GM23338 (cell line): ENCODE measurements at regions not wholly inside any gene's neighbourhood (a gene's known extent, or its start where the extent isn't known, plus 50 kb on each side); places are given as distances from the start of the nearest gene placed in this dataset.

Experiments
- ATAC-seq: fragments of 200-7000 bp; cut with Tn5 transposase; 3 replicates; pipeline ENCODE4 v1.9.1; 2020
- DNase-seq: peaks from one replicate; pipeline ENCODE4 v3.0.0-alpha.2; 2015; ENCODE audit warnings: low spot score
- H2AFZ ChIP-seq: fragments of 200-600 bp; sonication (generic); 2 replicates; pipeline ENCODE4 v1.8.0; 2016; ENCODE audit warnings: antibody characterized with exemption, mild to moderate bottlenecking, moderate library complexity
- H3F3A ChIP-seq: fragments of 200-600 bp; sonication (generic); replicated peaks from 2 replicates; pipeline ENCODE4 v1.8.0; 2017; ENCODE audit warnings: antibody characterized with exemption, mixed run types, low read depth
- H3K27ac ChIP-seq: fragments of 200-600 bp; sonication (generic); 2 replicates; pipeline ENCODE4 v1.6.1; 2016; ENCODE audit warnings: low read depth
- H3K27me3 ChIP-seq: fragments of 200-600 bp; sonication (generic); 2 replicates; pipeline ENCODE4 v1.8.0; 2016; ENCODE audit warnings: mild to moderate bottlenecking, mixed run types, moderate library complexity; ENCODE audit not compliant: insufficient read depth
- H3K36me3 ChIP-seq: fragments of 200-600 bp; sonication (generic); 2 replicates; pipeline ENCODE4 v1.8.0; 2016; ENCODE audit warnings: mild to moderate bottlenecking; ENCODE audit not compliant: insufficient read depth
- H3K4me1 ChIP-seq: fragments of 200-600 bp; sonication (generic); 2 replicates; pipeline ENCODE4 v1.8.0; 2016; ENCODE audit warnings: mild to moderate bottlenecking, moderate library complexity; ENCODE audit not compliant: insufficient read depth
- H3K4me2 ChIP-seq: fragments of 200-600 bp; sonication (generic); 2 replicates; pipeline ENCODE4 v1.7.1; 2017; ENCODE audit warnings: mixed run types
- H3K4me3 ChIP-seq: fragments of 200-600 bp; sonication (generic); 2 replicates; pipeline ENCODE4 v1.6.1; 2016; ENCODE audit warnings: mixed run types
- H3K79me2 ChIP-seq: fragments of 200-600 bp; sonication (generic); replicated peaks from 2 replicates; pipeline ENCODE4 v1.8.0; 2017; ENCODE audit warnings: mild to moderate bottlenecking; ENCODE audit not compliant: insufficient read depth
- H3K9me2 ChIP-seq: fragments of 200-600 bp; sonication (generic); 2 replicates; pipeline ENCODE4 v1.8.0; 2017; ENCODE audit not compliant: insufficient read depth
- H4K20me1 ChIP-seq: fragments of 200-600 bp; sonication (generic); replicated peaks from 2 replicates; pipeline ENCODE4 v1.8.0; 2017; ENCODE audit warnings: mild to moderate bottlenecking; ENCODE audit not compliant: insufficient read depth
- H3K27ac Mint-ChIP-seq: 2 replicates; pipeline ENCODE4 v1.8.0; 2020; ENCODE audit warnings: inconsistent platforms, mild to moderate bottlenecking, moderate library complexity, mixed read lengths
- H3K27me3 Mint-ChIP-seq: 3 replicates; pipeline ENCODE4 v1.8.0; 2022; ENCODE audit warnings: low read depth, mild to moderate bottlenecking, moderate library complexity, mixed read lengths, inconsistent platforms; ENCODE audit not compliant: insufficient read depth, poor library complexity
- H3K36me3 Mint-ChIP-seq: 3 replicates; pipeline ENCODE4 v1.8.0; 2021; ENCODE audit warnings: low read depth, mild to moderate bottlenecking, inconsistent platforms, moderate library complexity, mixed read lengths
- H3K4me1 Mint-ChIP-seq: 3 replicates; pipeline ENCODE4 v1.8.0; 2020; ENCODE audit warnings: mild to moderate bottlenecking, inconsistent platforms, mixed read lengths
- H3K4me3 Mint-ChIP-seq: 3 replicates; pipeline ENCODE4 v1.8.0; 2021; ENCODE audit warnings: moderate library complexity, mild to moderate bottlenecking, inconsistent platforms, mixed read lengths
- H3K9me3 Mint-ChIP-seq: 3 replicates; pipeline ENCODE4 v1.8.0; 2020; ENCODE audit warnings: moderate library complexity, mild to moderate bottlenecking, inconsistent platforms, mixed read lengths
- EZH2 ChIP-seq: fragments of 200-600 bp; sonication (generic); IDR thresholded peaks from one replicate; pipeline ENCODE4 v1.8.0; 2017; ENCODE audit warnings: antibody characterized with exemption, mild to moderate bottlenecking, low read depth; ENCODE audit not compliant: unreplicated experiment
- JUNB ChIP-seq: IDR thresholded peaks from one replicate; pipeline ENCODE4 v1.6.1; 2016; ENCODE audit warnings: antibody characterized with exemption; ENCODE audit not compliant: unreplicated experiment
- ZNF114 ChIP-seq: fragments of 250-450 bp; sonication (Bioruptor Pico); IDR thresholded peaks from 2 replicates; pipeline ENCODE4 v1.5.0; 2020; ENCODE audit warnings: mild to moderate bottlenecking, moderate library complexity
- ZNF331 ChIP-seq: fragments of 250-450 bp; sonication (Bioruptor Pico); IDR thresholded peaks from 2 replicates; pipeline ENCODE4 v1.5.0; 2020; ENCODE audit warnings: low read depth, mild to moderate bottlenecking, moderate library complexity
- TF ChIP-seq, protein P1 (sequence below): fragments of 250-450 bp; sonication (Bioruptor Pico); IDR thresholded peaks from 2 replicates; pipeline ENCODE4 v1.5.0; 2020; ENCODE audit warnings: mild to moderate bottlenecking, moderate library complexity
- TF ChIP-seq, protein P2 (sequence below): IDR thresholded peaks from 2 replicates; pipeline ENCODE4 v1.6.1; 2016; ENCODE audit warnings: antibody characterized with exemption
- TF ChIP-seq, protein P3 (sequence below), 2 experiments: fragments of 200-600 bp in 1 of 2; sonication (generic) in 1 of 2; conservative IDR thresholded peaks; 2 replicates each; pipeline versions ENCODE4 v1.5.1 to v1.6.1; 2016 to 2017; ENCODE audit warnings: antibody characterized with exemption in 2 of 2, low read depth in 2 of 2, mild to moderate bottlenecking in 2 of 2, moderate library complexity in 1 of 2

GRCh38 chr3:23704298-23704697 lies 101.5 kb upstream of the UBE2E1 start (continued):
- TF ChIP-seq, protein P1, sequence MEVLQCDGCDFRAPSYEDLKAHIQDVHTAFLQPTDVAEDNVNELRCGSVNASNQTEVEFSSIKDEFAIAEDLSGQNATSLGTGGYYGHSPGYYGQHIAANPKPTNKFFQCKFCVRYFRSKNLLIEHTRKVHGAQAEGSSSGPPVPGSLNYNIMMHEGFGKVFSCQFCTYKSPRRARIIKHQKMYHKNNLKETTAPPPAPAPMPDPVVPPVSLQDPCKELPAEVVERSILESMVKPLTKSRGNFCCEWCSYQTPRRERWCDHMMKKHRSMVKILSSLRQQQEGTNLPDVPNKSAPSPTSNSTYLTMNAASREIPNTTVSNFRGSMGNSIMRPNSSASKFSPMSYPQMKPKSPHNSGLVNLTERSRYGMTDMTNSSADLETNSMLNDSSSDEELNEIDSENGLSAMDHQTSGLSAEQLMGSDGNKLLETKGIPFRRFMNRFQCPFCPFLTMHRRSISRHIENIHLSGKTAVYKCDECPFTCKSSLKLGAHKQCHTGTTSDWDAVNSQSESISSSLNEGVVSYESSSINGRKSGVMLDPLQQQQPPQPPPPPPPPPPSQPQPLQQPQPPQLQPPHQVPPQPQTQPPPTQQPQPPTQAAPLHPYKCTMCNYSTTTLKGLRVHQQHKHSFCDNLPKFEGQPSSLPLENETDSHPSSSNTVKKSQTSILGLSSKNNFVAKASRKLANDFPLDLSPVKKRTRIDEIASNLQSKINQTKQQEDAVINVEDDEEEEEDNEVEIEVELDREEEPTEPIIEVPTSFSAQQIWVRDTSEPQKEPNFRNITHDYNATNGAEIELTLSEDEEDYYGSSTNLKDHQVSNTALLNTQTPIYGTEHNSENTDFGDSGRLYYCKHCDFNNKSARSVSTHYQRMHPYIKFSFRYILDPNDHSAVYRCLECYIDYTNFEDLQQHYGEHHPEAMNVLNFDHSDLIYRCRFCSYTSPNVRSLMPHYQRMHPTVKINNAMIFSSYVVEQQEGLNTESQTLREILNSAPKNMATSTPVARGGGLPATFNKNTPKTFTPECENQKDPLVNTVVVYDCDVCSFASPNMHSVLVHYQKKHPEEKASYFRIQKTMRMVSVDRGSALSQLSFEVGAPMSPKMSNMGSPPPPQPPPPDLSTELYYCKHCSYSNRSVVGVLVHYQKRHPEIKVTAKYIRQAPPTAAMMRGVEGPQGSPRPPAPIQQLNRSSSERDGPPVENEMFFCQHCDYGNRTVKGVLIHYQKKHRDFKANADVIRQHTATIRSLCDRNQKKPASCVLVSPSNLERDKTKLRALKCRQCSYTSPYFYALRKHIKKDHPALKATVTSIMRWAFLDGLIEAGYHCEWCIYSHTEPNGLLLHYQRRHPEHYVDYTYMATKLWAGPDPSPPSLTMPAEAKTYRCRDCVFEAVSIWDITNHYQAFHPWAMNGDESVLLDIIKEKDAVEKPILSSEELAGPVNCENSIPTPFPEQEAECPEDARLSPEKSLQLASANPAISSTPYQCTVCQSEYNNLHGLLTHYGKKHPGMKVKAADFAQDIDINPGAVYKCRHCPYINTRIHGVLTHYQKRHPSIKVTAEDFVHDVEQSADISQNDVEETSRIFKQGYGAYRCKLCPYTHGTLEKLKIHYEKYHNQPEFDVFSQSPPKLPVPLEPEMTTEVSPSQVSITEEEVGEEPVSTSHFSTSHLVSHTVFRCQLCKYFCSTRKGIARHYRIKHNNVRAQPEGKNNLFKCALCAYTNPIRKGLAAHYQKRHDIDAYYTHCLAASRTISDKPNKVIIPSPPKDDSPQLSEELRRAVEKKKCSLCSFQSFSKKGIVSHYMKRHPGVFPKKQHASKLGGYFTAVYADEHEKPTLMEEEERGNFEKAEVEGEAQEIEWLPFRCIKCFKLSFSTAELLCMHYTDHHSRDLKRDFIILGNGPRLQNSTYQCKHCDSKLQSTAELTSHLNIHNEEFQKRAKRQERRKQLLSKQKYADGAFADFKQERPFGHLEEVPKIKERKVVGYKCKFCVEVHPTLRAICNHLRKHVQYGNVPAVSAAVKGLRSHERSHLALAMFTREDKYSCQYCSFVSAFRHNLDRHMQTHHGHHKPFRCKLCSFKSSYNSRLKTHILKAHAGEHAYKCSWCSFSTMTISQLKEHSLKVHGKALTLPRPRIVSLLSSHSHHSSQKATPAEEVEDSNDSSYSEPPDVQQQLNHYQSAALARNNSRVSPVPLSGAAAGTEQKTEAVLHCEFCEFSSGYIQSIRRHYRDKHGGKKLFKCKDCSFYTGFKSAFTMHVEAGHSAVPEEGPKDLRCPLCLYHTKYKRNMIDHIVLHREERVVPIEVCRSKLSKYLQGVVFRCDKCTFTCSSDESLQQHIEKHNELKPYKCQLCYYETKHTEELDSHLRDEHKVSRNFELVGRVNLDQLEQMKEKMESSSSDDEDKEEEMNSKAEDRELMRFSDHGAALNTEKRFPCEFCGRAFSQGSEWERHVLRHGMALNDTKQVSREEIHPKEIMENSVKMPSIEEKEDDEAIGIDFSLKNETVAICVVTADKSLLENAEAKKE, result no peak
- TF ChIP-seq, protein P2, sequence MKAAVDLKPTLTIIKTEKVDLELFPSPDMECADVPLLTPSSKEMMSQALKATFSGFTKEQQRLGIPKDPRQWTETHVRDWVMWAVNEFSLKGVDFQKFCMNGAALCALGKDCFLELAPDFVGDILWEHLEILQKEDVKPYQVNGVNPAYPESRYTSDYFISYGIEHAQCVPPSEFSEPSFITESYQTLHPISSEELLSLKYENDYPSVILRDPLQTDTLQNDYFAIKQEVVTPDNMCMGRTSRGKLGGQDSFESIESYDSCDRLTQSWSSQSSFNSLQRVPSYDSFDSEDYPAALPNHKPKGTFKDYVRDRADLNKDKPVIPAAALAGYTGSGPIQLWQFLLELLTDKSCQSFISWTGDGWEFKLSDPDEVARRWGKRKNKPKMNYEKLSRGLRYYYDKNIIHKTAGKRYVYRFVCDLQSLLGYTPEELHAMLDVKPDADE, result no peak
- no peak for TF ChIP-seq JUNB
- TF ChIP-seq, protein P3, sequence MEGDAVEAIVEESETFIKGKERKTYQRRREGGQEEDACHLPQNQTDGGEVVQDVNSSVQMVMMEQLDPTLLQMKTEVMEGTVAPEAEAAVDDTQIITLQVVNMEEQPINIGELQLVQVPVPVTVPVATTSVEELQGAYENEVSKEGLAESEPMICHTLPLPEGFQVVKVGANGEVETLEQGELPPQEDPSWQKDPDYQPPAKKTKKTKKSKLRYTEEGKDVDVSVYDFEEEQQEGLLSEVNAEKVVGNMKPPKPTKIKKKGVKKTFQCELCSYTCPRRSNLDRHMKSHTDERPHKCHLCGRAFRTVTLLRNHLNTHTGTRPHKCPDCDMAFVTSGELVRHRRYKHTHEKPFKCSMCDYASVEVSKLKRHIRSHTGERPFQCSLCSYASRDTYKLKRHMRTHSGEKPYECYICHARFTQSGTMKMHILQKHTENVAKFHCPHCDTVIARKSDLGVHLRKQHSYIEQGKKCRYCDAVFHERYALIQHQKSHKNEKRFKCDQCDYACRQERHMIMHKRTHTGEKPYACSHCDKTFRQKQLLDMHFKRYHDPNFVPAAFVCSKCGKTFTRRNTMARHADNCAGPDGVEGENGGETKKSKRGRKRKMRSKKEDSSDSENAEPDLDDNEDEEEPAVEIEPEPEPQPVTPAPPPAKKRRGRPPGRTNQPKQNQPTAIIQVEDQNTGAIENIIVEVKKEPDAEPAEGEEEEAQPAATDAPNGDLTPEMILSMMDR (conservative IDR thresholded peaks at IDR 0.05; ENCODE audit: low read depth in 2 of 2), result no peak

DNA sequence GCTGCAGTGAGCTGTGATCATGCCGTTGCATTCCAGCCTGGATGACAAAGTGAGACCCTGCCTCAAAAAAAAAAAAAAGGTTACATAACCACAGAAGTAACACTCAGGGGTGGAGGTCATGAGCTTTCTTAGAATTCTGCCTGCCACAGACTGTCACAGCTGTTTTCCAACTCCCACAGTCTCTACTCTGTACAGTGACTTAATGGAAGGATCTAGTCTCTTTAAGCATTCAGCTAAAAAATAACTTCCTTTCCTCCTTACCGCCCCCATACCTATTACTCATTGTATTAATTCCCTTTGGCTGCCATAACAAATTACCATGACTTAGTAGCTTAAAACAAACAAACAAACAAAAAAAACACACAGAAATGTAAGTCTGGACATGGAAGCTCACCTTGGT lies 99.6 kb upstream of the UBE2E1 start:
- H3F3A ChIP-seq, result no peaks in the 10 kb centered on the region
- DNase-seq (no peak), ATAC-seq (no peak)
- H2AFZ ChIP-seq, result no peak overlapping the region
- Mint-ChIP-seq H3K4me3 (no peak overlapping the region), H3K27me3 (no peaks in the 10 kb centered on the region), H3K36me3 (no peaks in the 10 kb centered on the region), H3K9me3 (no peaks in the 10 kb centered on the region), H3K27ac (no peak overlapping the region), H3K4me1 (peaks cover 25% of the 10 kb centered on the region)
- H3K9me2 ChIP-seq, result peaks cover 2% of the 10 kb centered on the region; the same call in 1 of the 2 replicates
- peaks cover 15% of the 10 kb centered on the region for H3K4me1 ChIP-seq
- no peak overlapping the region for H3K4me2 ChIP-seq
- H3K27ac ChIP-seq, result no peak overlapping the region
- no peaks in the 10 kb centered on the region for H3K36me3 ChIP-seq
- no peaks in the 10 kb centered on the region for H3K27me3 ChIP-seq
- H4K20me1 ChIP-seq, result no peaks in the 10 kb centered on the region
- no peak overlapping the region for H3K4me3 ChIP-seq
- H3K79me2 ChIP-seq, result no peaks in the 10 kb centered on the region
- TF ChIP-seq EZH2, result no peak
- TF ChIP-seq ZNF331 (CRISPR knock-in tag), result no peak
- TF ChIP-seq, protein P1, result no peak
- TF ChIP-seq ZNF114 (CRISPR knock-in tag), result no peak
